Endodermal cell (in vitro differentiated cells): ENCODE measurements at regions not wholly inside any gene's neighbourhood (a gene's known extent, or its start where the extent isn't known, plus 50 kb on each side); places are given as distances from the start of the nearest gene placed in this dataset.
"Not testable (repeated sequence)": the region's sequence is repeated elsewhere in the genome, so short reads cannot be mapped to it uniquely, and the experiment has no call there.

Source experiments
- DNase-seq: peaks from one replicate; pipeline ENCODE4 v3.0.0-alpha.2; 2017
- H3K27ac ChIP-seq: 2 replicates; pipeline ENCODE4 v1.5.1; 2013; ENCODE audit warnings: mild to moderate bottlenecking, low read depth, low read length, moderate library complexity
- H3K27me3 ChIP-seq: 2 replicates; pipeline ENCODE4 v1.6.1; 2013; ENCODE audit warnings: mild to moderate bottlenecking, low read length, moderate library complexity; ENCODE audit not compliant: insufficient read depth, control insufficient read depth, poor library complexity, severe bottlenecking
- H3K36me3 ChIP-seq: 2 replicates; pipeline ENCODE4 v1.7.0; 2013; ENCODE audit warnings: mild to moderate bottlenecking, low read length, moderate library complexity; ENCODE audit not compliant: control insufficient read depth, insufficient read depth
- H3K4me1 ChIP-seq: one replicate; pipeline ENCODE4 v1.7.0; 2013; ENCODE audit warnings: low read length; ENCODE audit not compliant: control insufficient read depth, insufficient read depth
- H3K4me3 ChIP-seq: 2 replicates; pipeline ENCODE4 v1.5.1; 2013; ENCODE audit warnings: mild to moderate bottlenecking, low read length, moderate library complexity
- H3K9ac ChIP-seq: 2 replicates; pipeline ENCODE4 v1.6.1; 2013; ENCODE audit warnings: mild to moderate bottlenecking, low read length, moderate library complexity; ENCODE audit not compliant: poor library complexity, severe bottlenecking; ENCODE audit errors: extremely low read depth
- H3K9me3 ChIP-seq: 2 replicates; pipeline ENCODE4 v1.6.1; 2013; ENCODE audit warnings: mild to moderate bottlenecking, low read length, moderate library complexity; ENCODE audit not compliant: control insufficient read depth
- H3K27ac Mint-ChIP-seq: 2 replicates; pipeline ENCODE4 v1.8.0; 2020; ENCODE audit warnings: mixed read lengths
- H3K27me3 Mint-ChIP-seq: 2 replicates; pipeline ENCODE4 v1.8.0; 2021; ENCODE audit warnings: mild to moderate bottlenecking, mixed read lengths; ENCODE audit not compliant: insufficient read depth
- H3K36me3 Mint-ChIP-seq: 2 replicates; pipeline ENCODE4 v1.8.0; 2020; ENCODE audit warnings: low read depth, mixed read lengths
- H3K4me1 Mint-ChIP-seq: 2 replicates; pipeline ENCODE4 v1.8.0; 2020; ENCODE audit warnings: mixed read lengths
- H3K4me3 Mint-ChIP-seq: 2 replicates; pipeline ENCODE4 v1.8.0; 2020; ENCODE audit warnings: mild to moderate bottlenecking, moderate library complexity, mixed read lengths
- H3K9me3 Mint-ChIP-seq: 2 replicates; pipeline ENCODE4 v1.8.0; 2020; ENCODE audit warnings: mild to moderate bottlenecking, mixed read lengths
- WGBS, 2 experiments: methylation state at CpG; one replicate each; pipeline versions ENCODE4 v1.1.5 to v1.1.7; 2013; ENCODE audit warnings: missing lambda C conversion rate in 2 of 2, mixed read lengths in 1 of 2; ENCODE audit not compliant: insufficient coverage in 1 of 2, insufficient read length in 1 of 2; 5-methylcytosine and 5-hydroxymethylcytosine counted together
- TF ChIP-seq, protein P1 (sequence below): fragments of 200-600 bp; sonication (generic); conservative IDR thresholded peaks from 2 replicates; pipeline ENCODE4 v1.5.0; 2021; ENCODE audit warnings: antibody characterized with exemption, mild to moderate bottlenecking

DNA sequence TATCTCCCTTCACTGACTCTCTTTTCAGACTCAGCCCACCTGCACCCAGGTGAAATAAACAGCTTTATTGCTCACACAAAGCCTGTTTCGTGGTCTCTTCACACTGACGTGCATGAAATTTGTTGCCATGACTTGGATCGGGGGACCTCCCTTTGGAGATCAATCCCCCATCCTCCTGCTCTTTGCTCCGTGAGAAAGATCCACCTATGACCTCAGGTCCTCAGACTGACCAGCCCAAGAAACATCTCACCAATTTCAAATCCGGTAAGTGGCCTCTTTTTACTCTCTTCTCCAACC is 638.3 kb downstream of the UTRN start:
- peaks cover 12% of the 10 kb centered on the region for H3K36me3 Mint-ChIP-seq
- H3K9ac ChIP-seq, H3K9me3 Mint-ChIP-seq, H3K4me3 ChIP-seq, H3K27me3 ChIP-seq, H3K4me1 Mint-ChIP-seq, H3K4me1 ChIP-seq, H3K4me3 Mint-ChIP-seq, H3K27ac ChIP-seq, DNase-seq, H3K36me3 ChIP-seq, H3K27me3 Mint-ChIP-seq, H3K27ac Mint-ChIP-seq: not testable (repeated sequence)
- peaks cover 11% of the 10 kb centered on the region for H3K9me3 ChIP-seq
- 95 to 100% methylated on average over 1 to 3 of the region's 5 CpGs for WGBS, 2 experiments

DNA sequence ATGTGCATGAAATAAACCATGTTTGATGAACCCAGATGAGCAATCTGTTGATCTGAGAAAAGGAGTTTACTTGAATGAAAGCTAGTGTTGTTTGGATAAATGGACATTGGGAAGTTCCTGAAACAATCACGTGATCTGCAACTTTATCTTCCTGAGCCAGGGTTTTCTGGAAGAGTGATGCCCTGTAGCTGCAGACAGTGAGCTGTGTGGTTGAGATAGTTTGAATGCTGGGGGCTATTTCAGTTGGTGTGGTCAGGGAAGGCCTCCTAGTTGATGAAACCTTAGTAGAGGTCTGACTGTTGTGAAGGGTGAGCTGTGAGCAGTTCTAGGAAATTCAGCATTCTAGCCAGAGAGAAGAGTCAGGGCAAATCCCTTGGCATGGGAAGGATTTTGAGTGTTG is 643.7 kb downstream of the UTRN start:
- H3K36me3 ChIP-seq: no peaks in the 10 kb centered on the region
- Mint-ChIP-seq H3K4me3 (no peak overlapping the region), H3K27ac (no peak overlapping the region), H3K4me1 (no peaks in the 10 kb centered on the region), H3K9me3 (peaks cover under 1% of the 10 kb centered on the region), H3K27me3 (no peaks in the 10 kb centered on the region), H3K36me3 (peaks cover 8% of the 10 kb centered on the region)
- no peaks in the 10 kb centered on the region for H3K27me3 ChIP-seq
- no peak overlapping the region for H3K4me3 ChIP-seq
- peaks cover 2% of the 10 kb centered on the region for H3K9me3 ChIP-seq
- 96 to 100% methylated on average over 1 of the region's 1 CpG for WGBS, 2 experiments
- no peak overlapping the region for H3K9ac ChIP-seq
- no peak for DNase-seq
- H3K27ac ChIP-seq: no peak overlapping the region
- H3K4me1 ChIP-seq: no peaks in the 10 kb centered on the region
- TF ChIP-seq, protein P1, sequence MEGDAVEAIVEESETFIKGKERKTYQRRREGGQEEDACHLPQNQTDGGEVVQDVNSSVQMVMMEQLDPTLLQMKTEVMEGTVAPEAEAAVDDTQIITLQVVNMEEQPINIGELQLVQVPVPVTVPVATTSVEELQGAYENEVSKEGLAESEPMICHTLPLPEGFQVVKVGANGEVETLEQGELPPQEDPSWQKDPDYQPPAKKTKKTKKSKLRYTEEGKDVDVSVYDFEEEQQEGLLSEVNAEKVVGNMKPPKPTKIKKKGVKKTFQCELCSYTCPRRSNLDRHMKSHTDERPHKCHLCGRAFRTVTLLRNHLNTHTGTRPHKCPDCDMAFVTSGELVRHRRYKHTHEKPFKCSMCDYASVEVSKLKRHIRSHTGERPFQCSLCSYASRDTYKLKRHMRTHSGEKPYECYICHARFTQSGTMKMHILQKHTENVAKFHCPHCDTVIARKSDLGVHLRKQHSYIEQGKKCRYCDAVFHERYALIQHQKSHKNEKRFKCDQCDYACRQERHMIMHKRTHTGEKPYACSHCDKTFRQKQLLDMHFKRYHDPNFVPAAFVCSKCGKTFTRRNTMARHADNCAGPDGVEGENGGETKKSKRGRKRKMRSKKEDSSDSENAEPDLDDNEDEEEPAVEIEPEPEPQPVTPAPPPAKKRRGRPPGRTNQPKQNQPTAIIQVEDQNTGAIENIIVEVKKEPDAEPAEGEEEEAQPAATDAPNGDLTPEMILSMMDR: no peak

DNA sequence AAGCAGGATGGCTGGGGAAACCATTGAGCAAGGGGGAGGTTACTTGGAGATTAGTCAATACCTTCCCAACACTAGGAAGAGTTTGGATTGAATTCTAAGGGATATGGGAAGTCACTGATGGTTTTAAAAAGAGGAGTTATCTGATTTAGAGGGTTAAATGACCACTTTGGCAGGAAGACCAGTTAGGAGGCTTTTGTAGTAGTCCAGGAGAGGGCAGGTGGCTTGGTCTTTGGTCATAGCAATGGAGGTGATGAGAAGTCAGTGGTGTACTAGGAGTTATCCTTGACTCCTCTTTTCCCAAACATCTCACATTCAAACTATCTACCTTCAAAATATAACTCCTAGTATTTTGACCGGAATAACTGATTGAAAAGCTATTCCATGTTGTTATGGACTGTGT is 644.1 kb downstream of the UTRN start:
- Histone ChIP-seq H3K9me3 (peaks cover 6% of the 10 kb centered on the region), H3K36me3 (no peaks in the 10 kb centered on the region), H3K4me3 (no peak overlapping the region), H3K27ac (no peak overlapping the region), H3K27me3 (no peaks in the 10 kb centered on the region), H3K9ac (no peak overlapping the region), H3K4me1 (no peaks in the 10 kb centered on the region)
- 100% methylated on average over 1 of the region's 1 CpG; no CpG with 5 or more reads in 1 of the 2 experiments for WGBS, 2 experiments
- Mint-ChIP-seq H3K36me3 (peaks cover 7% of the 10 kb centered on the region), H3K27ac (no peak overlapping the region), H3K27me3 (no peaks in the 10 kb centered on the region), H3K9me3 (peaks cover 4% of the 10 kb centered on the region), H3K4me3 (no peak overlapping the region), H3K4me1 (no peaks in the 10 kb centered on the region)
- TF ChIP-seq, protein P1: no peak
- no peak for DNase-seq
